HFF-Myc (cell line): ENCODE measurements at regions not wholly inside any gene's neighbourhood (a gene's known extent, or its start where the extent isn't known, plus 50 kb on each side); places are given as distances from the start of the nearest gene placed in this dataset.

Experiments
- DNase-seq: peaks from one replicate; pipeline ENCODE4 v3.0.0-alpha.2; 2011; ENCODE audit warnings: low read depth; ENCODE audit errors: extremely low read depth
- H3K4me3 ChIP-seq: replicated peaks from 2 replicates; pipeline ENCODE4 v1.5.1; 2011; ENCODE audit warnings: low read depth, mild to moderate bottlenecking, control low read depth, low read length
- TF ChIP-seq, protein P1 (sequence below): IDR thresholded peaks from 2 replicates; pipeline ENCODE4 v1.5.1; 2012; ENCODE audit warnings: mild to moderate bottlenecking, low read depth, low read length, control low read depth; ENCODE audit errors: missing control alignments

DNA sequence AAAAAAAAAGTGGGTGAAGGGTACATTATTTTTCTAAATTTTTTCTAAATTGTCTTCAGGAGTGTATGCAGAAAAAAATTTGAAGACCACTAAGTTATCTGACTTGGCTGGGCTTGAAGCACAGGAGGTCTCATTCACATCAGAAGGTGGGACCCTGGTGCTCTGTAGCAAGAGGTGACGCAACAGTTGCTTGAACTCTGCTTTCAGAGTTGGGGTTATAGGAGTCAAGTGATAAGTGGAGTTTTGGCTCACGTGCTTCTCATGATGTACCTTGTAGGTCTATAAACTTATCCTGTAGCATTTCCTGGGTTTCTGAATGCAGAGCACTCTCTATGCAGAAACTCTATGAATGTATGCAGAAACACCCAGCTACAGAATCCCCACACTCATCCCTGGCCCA is 58.5 kb upstream of the FOXC1 start:
- DNase-seq = no peak
- H3K4me3 ChIP-seq = no peak overlapping the region
- TF ChIP-seq, protein P1, sequence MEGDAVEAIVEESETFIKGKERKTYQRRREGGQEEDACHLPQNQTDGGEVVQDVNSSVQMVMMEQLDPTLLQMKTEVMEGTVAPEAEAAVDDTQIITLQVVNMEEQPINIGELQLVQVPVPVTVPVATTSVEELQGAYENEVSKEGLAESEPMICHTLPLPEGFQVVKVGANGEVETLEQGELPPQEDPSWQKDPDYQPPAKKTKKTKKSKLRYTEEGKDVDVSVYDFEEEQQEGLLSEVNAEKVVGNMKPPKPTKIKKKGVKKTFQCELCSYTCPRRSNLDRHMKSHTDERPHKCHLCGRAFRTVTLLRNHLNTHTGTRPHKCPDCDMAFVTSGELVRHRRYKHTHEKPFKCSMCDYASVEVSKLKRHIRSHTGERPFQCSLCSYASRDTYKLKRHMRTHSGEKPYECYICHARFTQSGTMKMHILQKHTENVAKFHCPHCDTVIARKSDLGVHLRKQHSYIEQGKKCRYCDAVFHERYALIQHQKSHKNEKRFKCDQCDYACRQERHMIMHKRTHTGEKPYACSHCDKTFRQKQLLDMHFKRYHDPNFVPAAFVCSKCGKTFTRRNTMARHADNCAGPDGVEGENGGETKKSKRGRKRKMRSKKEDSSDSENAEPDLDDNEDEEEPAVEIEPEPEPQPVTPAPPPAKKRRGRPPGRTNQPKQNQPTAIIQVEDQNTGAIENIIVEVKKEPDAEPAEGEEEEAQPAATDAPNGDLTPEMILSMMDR = no peak

DNA sequence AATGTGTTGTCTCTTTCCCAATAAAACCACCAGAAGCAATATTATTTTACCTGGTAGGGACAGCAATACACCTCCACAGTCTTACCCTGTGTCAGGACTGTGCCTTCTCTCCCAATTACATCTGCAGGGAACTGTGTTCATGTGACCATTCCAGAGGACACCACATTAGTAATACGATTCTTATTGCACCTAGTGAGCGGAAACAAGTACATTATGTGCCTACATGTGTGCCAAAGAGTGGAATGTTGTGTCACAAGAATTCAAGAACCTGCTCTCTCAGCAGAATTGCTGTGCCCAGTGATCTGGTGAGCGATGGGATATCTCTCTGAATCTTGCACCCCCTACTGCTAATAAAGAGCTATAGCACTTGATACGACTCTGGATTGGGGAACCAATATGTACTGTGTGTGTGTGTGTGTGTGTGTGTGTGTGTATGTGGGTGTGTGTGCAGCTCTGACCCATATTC is 57.4 kb upstream of the FOXC1 start:
- TF ChIP-seq, protein P1 = peak; percentile 49
- no peak overlapping the region for H3K4me3 ChIP-seq
- no peak for DNase-seq

DNA sequence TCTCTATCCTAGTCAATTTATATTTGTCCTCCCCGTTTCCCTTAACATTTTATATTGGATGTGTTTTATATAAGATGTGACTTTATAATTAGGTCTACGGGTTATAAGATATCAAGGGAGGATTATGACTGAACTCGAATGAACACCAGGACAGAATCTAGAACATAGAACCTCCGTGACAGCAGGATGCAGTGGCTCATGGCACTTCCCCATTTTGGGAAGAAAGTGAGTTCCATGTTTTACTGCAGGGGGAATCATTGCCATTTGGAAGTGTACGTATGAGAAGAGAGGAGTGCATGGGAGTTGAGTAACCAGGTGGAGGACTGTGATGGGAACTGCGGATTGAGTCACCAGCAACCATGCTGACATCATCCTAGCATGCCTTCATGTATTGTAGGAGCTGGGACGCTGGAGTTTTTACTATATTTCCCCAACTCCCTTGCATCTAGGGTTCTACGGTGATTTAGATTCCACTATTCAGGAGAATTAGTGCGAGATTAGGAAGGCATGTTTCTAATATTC is 56.1 kb upstream of the FOXC1 start:
- DNase-seq = no peak
- peak overlapping the region; percentile 59 for H3K4me3 ChIP-seq
- TF ChIP-seq, protein P1 = no peak

DNA sequence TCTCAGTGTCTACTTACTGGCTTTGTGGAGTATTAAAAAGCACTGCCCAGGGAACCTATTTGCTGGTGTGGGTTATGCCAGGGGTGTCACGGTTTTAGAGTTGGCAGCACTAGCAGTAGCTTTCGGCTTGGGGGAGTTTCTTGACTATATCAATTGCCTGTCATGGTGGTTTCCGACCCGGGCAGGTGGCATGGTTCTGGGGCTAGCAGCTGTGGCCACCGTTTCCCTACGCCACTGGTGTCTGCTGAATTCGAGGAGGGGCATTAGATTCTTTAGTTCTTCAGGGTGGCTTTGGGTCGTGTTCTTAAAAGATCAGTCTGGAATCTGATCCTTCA is 55.6 kb upstream of the FOXC1 start:
- TF ChIP-seq, protein P1 = no peak
- H3K4me3 ChIP-seq = peak overlapping the region; percentile 59
- no peak for DNase-seq

DNA sequence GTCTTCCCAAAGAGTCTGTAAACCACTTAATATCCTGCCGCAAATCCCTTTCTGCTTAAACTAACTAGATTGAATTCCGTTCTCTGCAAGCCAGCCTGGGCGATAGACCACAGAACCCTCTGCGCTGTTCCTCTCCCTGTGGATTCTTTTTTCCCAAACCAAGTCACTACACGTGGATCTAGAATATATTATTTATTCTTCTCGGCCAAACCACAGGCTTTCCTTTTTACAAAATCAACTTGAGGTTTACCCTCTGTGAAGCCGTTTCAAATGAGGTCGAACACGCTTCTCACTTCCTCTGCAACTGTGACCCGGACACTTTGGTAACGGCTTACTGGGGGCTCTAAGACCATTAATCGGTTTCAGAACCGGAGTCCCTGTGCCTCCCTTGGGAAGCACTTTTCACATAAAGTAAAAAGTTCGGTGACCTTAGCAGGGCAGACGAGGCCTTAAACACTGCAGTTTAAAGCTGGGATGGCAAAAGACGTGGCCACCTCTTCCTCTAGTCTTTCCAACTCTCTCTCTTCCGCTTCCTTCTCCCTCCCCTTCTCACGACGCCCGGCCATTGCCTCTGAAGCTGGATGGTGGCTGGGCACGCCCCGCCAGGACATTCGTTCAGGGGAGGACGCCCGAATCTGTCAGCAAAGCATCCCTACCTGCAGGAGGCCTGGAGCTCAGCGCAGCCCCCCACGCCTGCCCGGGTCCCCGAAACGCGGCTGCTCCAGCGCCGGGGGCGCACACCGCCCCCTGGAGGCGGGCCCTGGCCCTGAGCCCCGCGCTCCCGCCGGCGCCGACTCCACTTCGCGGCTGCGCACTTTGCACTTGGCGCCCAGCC is 55.0 kb upstream of the FOXC1 start:
- no peak for DNase-seq
- TF ChIP-seq, protein P1 = peak; percentile 82
- H3K4me3 ChIP-seq = peak overlapping the region; percentile 59

DNA sequence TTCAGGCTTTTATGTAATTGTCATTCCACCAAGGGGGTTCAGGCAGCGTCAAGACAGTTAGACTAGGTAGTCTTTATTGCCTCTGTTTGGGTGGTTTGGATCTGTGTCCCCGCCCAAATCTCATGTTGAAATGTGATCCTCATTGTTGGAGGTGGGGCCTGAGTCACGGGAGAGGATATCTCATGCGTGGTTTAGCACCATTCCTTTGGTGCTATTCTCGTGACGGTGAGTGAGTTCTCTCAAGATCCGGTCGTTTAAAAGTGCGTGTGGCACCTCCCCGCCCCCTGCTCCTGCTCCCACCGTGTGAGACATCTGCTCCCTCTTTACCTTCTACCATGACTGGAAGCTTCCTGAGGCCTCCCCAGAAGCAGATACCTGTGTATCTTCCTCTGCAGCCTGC is 51.3 kb upstream of the FOXC1 start:
- no peak for DNase-seq
- TF ChIP-seq, protein P1 = no peak
- no peak overlapping the region for H3K4me3 ChIP-seq
